Kidney tubule cell (primary cell): ENCODE measurements at regions not wholly inside any gene's neighbourhood (a gene's known extent, or its start where the extent isn't known, plus 50 kb on each side); places are given as distances from the start of the nearest gene placed in this dataset.

ENCODE experiments used
- DNase-seq: peaks from one replicate; pipeline ENCODE4 v3.0.0-alpha.2; 2018; ENCODE audit warnings: low spot score

DNA sequence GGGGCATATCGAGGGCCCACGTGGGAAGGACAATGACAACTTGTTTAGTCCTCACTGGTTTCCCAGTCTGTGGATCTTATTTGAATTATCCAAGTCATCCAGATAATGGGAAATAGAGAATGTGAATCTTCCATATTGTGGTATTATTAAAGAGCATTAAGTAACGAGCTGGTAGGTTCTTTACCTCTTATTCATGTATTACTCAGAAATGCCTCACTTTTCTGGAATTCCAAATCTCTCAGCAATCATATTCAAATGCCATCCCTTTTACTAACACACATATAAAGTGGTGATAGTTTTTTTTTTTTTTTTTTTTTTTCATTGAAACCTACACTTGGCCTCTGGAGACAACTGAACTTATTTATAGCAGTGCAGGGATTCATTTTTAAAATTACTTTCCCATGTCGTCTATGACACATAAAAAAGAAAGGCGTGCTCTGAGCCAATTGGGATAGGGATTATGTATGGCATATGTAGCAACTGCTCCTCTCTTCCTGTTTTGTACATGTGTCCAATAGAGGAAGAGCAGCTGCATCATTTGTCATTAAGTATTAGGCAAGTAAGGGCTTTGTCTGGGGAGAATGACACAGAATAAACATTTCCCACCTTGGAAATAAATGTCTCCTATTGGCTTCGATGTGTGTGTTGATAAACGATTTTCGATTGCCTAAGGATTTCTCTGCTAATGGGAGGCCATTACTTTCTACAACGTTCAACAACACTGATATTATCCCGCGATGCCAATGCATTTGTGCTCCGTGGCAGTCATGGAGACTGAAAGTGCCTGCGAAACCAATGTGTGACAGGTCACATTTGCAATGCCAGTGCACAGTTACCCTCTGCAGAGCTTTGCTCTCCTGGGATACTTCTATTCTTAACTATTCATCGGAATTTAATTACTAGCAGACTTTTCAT is 78.6 kb upstream of the IFNG-AS1 start:
- peak; percentile 98 for DNase-seq

DNA sequence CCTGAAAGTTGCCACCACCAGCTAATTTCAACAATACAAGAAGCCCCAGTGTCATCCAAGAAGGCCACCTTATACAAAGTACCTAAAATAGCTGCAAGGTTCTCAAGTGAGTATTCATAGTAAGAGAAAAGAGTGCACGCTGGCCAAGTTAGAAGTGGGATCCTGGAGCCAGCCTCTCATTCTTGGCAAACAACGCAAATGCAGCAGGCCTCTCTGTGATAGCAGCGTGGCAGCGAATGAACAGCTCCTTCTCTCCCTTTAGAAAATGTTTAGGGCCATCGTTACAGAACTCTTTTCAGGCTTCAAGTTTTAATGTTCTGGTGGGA is 78.0 kb upstream of the IFNG-AS1 start:
- no peak for DNase-seq

DNA sequence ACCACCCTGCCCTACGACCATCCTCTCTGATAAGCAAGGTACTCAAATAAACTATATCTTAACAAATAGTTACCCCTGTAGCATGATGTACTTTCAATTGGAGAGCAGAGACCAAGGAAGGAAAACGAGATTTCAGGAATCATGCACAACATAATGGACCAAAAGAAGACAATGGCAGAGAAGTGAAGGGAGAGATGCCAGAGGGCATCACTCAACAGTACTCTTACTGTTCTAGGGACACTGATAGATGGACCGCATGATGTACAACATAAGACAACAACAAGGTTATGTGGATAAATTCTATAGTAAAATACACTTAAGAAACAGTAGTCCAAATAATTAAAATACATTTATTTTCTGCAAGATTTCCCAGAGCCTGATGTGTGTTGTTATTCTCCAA is 77.5 kb upstream of the IFNG-AS1 start:
- no peak for DNase-seq

GRCh38 chr12:67915335-67915851 is 73.9 kb upstream of the IFNG-AS1 start:
- DNase-seq, result no peak

GRCh38 chr12:67916266-67916970 is 72.8 kb upstream of the IFNG-AS1 start:
- DNase-seq, result no peak

DNA sequence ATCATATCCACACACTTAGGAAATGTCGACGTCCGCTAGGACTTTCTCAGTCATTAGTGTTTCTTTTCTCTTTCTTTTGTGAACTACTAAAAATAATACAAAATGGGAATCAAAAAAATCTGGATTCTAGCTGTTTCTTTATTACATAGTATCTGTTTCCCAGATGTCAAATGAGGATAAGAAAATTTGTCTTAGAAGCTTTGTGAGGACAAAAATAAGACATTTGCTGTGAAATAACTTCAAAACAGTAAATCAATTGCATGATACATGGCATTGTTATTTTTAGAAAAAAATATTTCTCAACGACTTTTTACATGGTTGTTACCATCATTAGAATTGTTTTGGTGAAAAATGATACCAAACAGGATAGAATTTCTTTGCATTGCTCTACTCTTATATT is 71.4 kb upstream of the IFNG-AS1 start:
- no peak for DNase-seq

GRCh38 chr12:67918441-67918840 is 70.8 kb upstream of the IFNG-AS1 start:
- DNase-seq, result no peak

DNA sequence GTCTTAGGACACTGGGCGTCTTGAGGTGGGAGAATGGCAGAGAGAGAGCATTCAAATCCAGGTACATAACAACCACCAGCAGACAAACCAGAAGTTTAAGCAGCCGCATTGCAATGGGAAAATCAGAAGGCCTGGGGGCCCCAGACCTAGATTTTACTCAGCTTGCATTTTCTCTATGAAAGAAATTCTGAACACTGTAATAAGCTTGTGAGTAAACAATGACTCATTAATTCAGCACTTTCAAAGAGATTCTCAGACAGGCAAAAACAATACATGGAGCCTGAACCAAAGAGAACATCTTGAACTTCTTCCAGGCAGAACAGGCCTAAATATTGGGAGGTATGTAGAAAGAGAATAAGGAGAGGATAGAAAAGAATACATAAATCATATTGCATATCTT is 69.8 kb upstream of the IFNG-AS1 start:
- DNase-seq, result peak; percentile 55

DNA sequence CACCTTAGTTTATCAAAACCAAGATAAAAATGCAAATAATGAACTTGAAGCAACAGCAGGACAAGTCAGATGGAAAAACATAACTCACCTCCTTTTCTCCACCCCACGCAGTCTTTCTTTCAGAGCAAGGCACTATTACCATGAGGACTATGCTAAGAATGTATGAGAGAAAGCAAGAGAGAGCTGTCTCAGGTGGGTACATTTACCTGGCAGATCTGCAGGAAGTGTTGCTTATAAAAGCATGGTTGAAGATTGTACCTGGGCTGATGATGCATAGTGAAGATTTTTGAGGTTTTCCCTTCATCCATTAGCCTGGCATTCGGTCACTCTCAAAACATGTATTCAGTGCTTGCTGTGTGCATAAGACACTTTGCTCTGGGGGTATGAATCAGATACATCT is 68.8 kb upstream of the IFNG-AS1 start:
- DNase-seq, result peak; percentile 94

- peak; percentile 47 for DNase-seq
These were observed 68.0 kb upstream of the IFNG-AS1 start for GRCh38 chr12:67921286-67921685.

GRCh38 chr12:67922245-67922644 is 67.0 kb upstream of the IFNG-AS1 start:
- DNase-seq, result no peak

DNA sequence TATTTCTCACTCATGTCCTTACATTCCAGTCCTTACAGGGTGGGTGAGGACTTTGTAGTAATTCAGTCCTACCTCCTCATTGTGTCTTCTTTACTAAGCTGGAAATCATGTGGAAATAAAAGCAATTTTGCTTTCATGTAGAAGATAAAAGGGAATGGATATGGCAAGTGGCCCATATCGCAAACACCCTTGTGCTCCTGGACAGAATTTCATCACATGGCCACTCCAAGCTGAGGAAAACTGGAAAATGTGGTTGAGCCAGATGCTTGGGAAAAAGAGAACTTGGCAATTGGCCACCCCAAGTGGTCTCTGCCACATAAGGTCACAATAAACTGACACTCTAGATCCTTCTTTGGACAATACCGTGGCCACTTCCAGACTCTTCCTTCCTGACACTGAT is 64.2 kb upstream of the IFNG-AS1 start:
- no peak for DNase-seq

DNA sequence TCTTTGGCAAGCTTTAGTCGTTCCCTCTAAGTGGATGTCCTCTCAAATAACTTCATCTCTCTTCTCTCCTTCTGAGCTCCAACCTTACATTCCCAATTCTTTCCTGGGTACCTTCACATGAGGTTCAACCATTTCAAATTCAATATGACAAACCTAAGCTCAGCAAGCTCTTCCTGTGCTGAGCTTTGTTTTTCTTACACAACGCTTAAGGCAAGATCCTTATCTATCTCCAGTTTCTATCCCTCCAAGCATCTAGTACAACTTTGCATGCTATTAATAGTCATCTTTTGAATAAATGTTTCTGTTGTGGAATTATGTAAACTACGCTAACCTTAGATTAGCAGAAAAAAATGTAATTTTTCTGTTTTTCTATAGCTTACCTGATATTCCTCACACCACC is 63.7 kb upstream of the IFNG-AS1 start:
- no peak for DNase-seq

DNA sequence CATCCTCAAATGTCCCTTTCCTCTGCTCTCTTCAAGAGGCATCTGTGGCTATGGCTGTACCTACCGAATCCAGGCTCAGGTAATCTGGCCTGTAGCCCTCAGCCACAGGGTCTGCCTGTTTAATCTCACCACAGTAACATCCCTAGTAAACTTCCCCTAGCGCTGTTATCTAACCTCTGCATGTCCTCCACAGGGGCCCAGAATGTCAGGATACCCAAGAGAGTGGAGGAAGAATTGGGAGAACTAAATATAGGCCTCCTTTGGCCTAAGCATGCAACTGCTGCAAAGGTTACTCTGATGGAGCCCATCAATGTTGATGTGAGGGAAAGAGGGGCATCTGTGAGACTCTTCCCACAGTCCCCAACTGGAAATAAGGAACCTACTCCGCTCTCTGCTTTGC is 63.2 kb upstream of the IFNG-AS1 start:
- DNase-seq, result no peak

- no peak for DNase-seq
These were observed 61.9 kb upstream of the IFNG-AS1 start for GRCh38 chr12:67927324-67927723.

DNA sequence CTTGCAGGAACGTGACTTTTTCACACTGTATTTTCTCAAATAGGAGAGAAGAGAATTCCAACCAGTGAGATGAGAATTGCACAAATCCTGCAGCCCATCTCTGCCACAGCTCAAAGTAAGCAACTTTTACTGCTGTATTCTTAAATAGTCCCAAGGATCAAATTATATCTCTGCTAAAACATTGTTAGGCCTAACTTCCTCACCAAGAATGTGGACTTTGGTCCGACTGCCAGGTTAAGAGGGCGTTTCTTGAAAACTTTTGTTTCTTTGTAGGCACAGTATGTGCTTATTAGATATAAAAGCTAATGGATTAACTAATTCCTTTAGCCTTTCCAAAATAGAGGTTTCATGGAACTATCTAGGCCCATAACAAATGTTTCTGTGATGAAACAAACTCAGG is 61.4 kb upstream of the IFNG-AS1 start:
- no peak for DNase-seq

- DNase-seq, result no peak
These were observed 60.4 kb upstream of the IFNG-AS1 start for GRCh38 chr12:67928621-67929383.

GRCh38 chr12:67929384-67929772 is 59.9 kb upstream of the IFNG-AS1 start:
- no peak for DNase-seq

- DNase-seq, result no peak
These were observed 51.4 kb upstream of the IFNG-AS1 start for GRCh38 chr12:67937822-67938221.
